Endothelial cell of hepatic sinusoid (primary cell): ENCODE measurements at regions not wholly inside any gene's neighbourhood (a gene's known extent, or its start where the extent isn't known, plus 50 kb on each side); places are given as distances from the start of the nearest gene placed in this dataset.

Experiments
- in situ Hi-C: cut with HindIII; loops from 2 replicates; pipeline ENCODE4 v1.10.0; 2017; ENCODE audit warnings: low sequenced_read_pairs

- in situ Hi-C loops: no loop called here
Measured at GRCh38 chr12:16756833-16757555, 151.0 kb upstream of the LMO3 start.

DNA sequence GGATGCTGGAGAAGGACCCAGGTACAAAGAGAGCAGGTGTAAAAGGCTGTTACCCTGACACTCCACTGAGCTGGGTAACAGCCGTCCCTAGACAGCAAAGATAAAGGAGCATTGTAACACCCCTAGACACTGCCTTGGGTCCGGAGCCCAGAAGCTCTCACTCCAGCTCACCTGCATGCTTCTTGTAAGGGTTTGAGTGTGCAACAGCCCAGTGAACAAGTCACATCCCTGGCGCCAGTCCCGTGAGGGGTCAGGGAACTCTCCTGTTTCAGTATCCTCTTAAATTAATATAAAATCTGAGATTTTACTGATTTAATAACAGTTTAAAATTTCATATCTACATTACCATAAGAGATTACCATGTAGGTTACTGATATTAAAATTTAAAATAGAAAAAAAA is 124.8 kb upstream of the LMO3 start:
- in situ Hi-C loops: no loop called here

DNA sequence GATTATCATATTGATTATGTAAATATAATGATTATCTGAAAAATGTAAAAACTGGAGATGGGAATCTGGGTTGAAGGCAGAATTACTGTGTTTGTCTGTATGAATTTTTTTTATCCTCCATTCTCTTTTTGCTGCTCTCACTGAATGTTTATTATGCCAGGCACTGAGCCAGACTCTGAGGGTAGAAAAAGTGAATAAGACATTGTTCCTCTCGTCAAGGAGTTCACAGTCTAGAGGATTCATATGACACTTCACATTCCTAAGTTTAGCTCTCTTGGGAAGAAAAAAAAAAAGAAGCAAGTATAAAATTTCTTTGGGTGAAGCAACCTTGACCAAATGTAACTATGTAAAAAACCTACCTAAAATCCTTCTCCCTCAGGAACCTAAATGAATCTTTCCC is 120.9 kb upstream of the LMO3 start:
- in situ Hi-C loops: no loop called here

GRCh38 chr12:16719713-16720416 is 113.9 kb upstream of the LMO3 start:
- in situ Hi-C loops: no loop called here

DNA sequence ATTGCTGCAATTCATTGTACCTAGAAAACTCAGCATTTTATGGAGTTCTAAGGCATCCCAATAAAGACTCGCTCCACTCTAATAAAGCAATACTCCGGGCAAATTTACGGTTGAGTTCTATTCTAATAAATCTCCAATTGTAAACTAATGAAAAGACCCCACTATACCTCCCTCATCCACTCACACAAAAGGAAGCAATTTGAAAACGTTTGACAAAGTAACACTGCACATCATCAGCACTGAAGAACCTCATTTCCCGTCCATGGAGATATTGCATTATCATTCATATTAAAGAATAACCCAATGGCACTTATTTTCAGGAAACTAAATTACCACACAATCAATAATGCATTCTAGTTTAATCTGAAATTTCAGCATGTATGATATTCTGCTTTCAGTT is 111.0 kb upstream of the LMO3 start:
- in situ Hi-C loops: no loop called here

- in situ Hi-C loops: no loop called here
Measured at GRCh38 chr12:16692099-16692498, 86.1 kb upstream of the LMO3 start.

DNA sequence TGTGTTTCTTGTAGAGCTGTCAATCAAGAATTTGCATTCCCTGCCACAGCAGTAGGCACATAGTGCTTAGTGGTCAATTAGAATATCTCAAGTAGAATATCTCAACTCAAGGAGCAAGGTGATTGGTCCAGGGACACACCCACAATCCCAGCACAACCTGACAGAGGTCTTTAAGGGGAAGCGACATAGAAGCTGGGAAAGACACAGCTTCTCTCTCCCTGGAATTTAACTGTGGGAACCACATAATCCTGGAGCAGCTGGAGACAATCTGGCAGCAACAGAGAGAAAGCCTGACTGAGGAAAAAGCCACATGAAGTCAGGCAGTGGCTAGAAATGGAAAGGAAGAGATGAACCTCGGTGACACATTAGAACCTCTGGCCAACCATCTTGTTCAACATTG is 85.7 kb upstream of the LMO3 start:
- in situ Hi-C loops: no loop called here

DNA sequence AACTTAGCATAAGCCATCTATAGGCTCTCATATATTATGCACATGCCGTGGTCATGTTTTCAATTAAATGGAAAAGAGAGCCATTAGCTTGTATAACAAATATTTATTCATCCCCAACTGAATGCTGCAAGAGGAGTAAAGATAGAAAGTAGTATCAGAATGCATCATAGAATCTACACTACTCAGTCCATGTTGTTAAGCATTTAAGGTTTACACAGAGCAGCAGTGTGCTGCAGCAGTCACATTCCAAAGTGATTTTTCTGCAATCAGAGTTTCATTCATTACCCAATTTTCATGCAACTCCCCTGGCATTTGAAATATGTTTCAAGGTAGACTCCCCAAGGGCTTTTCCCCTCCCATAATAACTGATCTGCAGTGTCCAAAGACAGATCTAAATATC is 82.2 kb upstream of the LMO3 start:
- in situ Hi-C loops: no loop called here

- in situ Hi-C loops: no loop called here
Measured at GRCh38 chr12:16685107-16685506, 79.1 kb upstream of the LMO3 start.

DNA sequence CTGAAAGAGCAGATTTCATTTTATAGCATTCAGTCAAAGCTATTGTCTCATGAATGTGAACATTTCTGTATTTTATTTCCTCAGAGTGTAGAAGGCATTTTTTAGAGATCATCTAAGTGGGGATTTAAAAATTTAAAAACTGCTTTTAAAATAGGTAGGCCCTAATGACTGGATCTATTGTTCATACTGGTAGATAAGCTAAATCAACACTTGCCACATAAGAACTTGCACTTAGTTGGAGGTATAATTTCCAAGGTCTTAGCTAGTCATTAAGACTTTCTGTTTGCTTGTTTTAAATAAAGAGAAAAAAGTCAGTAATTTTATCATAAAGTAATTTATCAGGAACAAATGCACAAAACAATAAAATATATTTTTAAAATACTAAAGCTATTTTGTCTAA is 75.2 kb upstream of the LMO3 start:
- in situ Hi-C loops: no loop called here

DNA sequence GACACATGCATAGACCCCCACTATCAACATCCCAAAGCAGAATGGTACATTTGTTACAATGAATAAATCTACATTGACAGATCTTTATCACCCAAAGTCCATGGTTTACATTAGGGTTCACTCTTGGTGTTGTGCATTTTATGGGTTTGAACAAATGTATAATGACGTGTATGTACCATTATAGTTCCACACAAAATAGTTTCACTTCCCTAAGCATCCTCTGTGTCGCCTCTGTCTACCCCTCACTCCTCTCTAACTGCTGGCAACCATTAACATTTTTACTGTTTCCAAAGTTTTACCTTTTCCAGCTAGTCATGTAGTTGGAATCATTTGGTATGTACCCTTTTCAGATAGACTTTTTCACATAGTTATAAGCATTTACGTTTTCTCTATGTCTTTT is 69.5 kb upstream of the LMO3 start:
- in situ Hi-C loops: no loop called here

GRCh38 chr12:16674885-16675284 is 68.9 kb upstream of the LMO3 start:
- in situ Hi-C loops: no loop called here

- in situ Hi-C loops: no loop called here
Measured at GRCh38 chr12:16670456-16671050, 64.6 kb upstream of the LMO3 start.

DNA sequence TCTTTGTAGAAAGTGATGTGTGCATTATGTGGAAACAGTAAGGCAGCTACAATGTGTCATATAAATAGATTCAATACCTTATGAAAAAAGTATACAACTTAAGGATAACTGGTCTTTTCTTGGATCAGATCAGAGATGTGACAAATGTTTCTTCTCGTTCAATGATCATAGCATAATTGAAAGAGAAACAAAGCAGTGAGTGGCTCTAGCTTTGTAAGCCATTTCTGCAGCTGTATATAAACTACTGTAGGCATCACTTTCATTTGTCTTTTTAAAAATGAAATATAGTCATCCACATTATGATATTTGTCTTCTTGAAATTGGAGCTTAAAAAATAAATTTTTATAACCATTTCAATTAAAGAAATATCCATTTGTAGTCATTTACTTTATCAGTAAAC is 63.8 kb upstream of the LMO3 start:
- in situ Hi-C loops: no loop called here

- in situ Hi-C loops: no loop called here
Measured at GRCh38 chr12:16668198-16668597, 62.2 kb upstream of the LMO3 start.

DNA sequence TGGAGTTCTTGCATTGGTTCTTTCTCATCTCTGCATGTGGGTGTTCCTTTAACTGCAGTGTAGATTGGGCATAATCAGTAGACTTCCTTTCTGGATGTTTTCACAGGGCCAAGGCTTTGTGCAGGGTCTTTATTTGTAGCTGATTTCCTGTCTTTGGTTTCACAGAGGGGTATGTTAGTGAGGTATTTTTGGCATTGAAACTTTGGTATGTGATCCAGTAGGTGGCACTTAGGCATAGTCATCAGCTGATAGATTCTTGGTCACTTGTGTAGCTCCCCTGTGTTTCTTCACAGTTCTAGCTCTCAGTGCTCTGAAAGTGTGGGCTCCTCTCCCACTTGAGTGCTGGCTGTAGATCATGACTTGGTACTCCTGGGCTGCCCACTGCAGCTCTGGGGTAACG is 52.7 kb upstream of the LMO3 start:
- in situ Hi-C loops: no loop called here
